Ascending aorta (tissue), 2 donors: ENCODE measurements at regions not wholly inside any gene's neighbourhood (a gene's known extent, or its start where the extent isn't known, plus 50 kb on each side); places are given as distances from the start of the nearest gene placed in this dataset.

Experiments
- DNase-seq, 2 donors: peaks; one replicate each; pipeline ENCODE4 v3.0.0-alpha.2; 2019; ENCODE audit warnings: low spot score in 2 of 2
- H3K27ac ChIP-seq, 2 donors: fragments of 200-600 bp; sonication (generic); one replicate each; pipeline ENCODE4 v1.5.1; 2016 to 2017; ENCODE audit warnings: mild to moderate bottlenecking in 1 of 2
- H3K27me3 ChIP-seq: fragments of 200-600 bp; sonication (generic); one replicate; pipeline ENCODE4 v1.5.1; 2017
- H3K36me3 ChIP-seq, 2 donors: fragments of 200-600 bp; sonication (generic); one replicate each; pipeline ENCODE4 v1.5.1; 2016
- H3K4me1 ChIP-seq, 2 donors: fragments of 200-600 bp; sonication (generic); one replicate each; pipeline ENCODE4 v1.5.1; 2016 to 2017; ENCODE audit warnings: mild to moderate bottlenecking in 1 of 2
- H3K4me3 ChIP-seq, 2 donors: fragments of 200-600 bp; sonication (generic); one replicate each; pipeline ENCODE4 v1.5.1; 2016 to 2017; ENCODE audit warnings: mild to moderate bottlenecking in 1 of 2
- H3K9me3 ChIP-seq, 2 donors: fragments of 200-600 bp; sonication (generic); one replicate each; pipeline ENCODE4 v1.5.1; 2016
- CTCF ChIP-seq, 3 experiments: fragments of 200-600 bp in 2 of 3; fragments of 450-650 bp in 1 of 3; sonication (generic) in 2 of 3; IDR thresholded peaks; one replicate each; pipeline ENCODE4 v1.5.1; 2016 to 2019; ENCODE audit warnings: antibody characterized with exemption in 3 of 3, mild to moderate bottlenecking in 1 of 3, moderate library complexity in 1 of 3
- intact Hi-C: fragments of 100-400 bp; cut with DNase I; formaldehyde crosslinking; loops from one replicate; pipeline ENCODE4 v1.15.1; 2023

- Histone ChIP-seq H3K36me3 (no peaks in the 10 kb centered on the region), H3K9me3 (no peaks in the 10 kb centered on the region), H3K27ac (no peak overlapping the region), H3K4me3 (no peak overlapping the region), H3K4me1 (peaks cover 0 to 6% of the 10 kb centered on the region in 2 donors), H3K27me3 (no peaks in the 10 kb centered on the region)
- intact Hi-C loops, result loop anchor here (10.0 kb wide), 1 partner anchor 376 kb away; no protein-coding TSS in a partner anchor
- no peak for TF ChIP-seq CTCF (IDR thresholded peaks at IDR 0.05)
- no peak for DNase-seq
Measured at GRCh38 chr5:74310997-74311930, 329.3 kb downstream of the ENC1 start.

- no peak overlapping the region for H3K27ac ChIP-seq
- H3K4me1 ChIP-seq, result no peaks in the 10 kb centered on the region
- TF ChIP-seq CTCF (IDR thresholded peaks at IDR 0.05), result no peak
- H3K4me3 ChIP-seq, result no peak overlapping the region
- no peaks in the 10 kb centered on the region for H3K9me3 ChIP-seq
- H3K27me3 ChIP-seq, result no peaks in the 10 kb centered on the region
- DNase-seq, result no peak
- intact Hi-C loops, result loop anchor here (10.0 kb wide), 1 partner anchor 376 kb away; no protein-coding TSS in a partner anchor
- no peaks in the 10 kb centered on the region for H3K36me3 ChIP-seq
Measured at GRCh38 chr5:74310386-74310785, 330.1 kb downstream of the ENC1 start.

GRCh38 chr5:74309050-74309449 is 331.5 kb downstream of the ENC1 start:
- H3K27me3 ChIP-seq, result no peaks in the 10 kb centered on the region
- H3K4me1 ChIP-seq, result no peaks in the 10 kb centered on the region
- no peak for TF ChIP-seq CTCF (IDR thresholded peaks at IDR 0.05)
- no peak overlapping the region for H3K27ac ChIP-seq
- H3K4me3 ChIP-seq, result no peak overlapping the region
- intact Hi-C loops, result no loop called here
- H3K36me3 ChIP-seq, result no peaks in the 10 kb centered on the region
- H3K9me3 ChIP-seq, result no peaks in the 10 kb centered on the region
- no peak for DNase-seq

- no peak for TF ChIP-seq CTCF (IDR thresholded peaks at IDR 0.05)
- Histone ChIP-seq H3K4me1 (no peaks in the 10 kb centered on the region), H3K36me3 (no peaks in the 10 kb centered on the region), H3K27me3 (no peaks in the 10 kb centered on the region), H3K27ac (no peak overlapping the region), H3K9me3 (no peaks in the 10 kb centered on the region), H3K4me3 (no peak overlapping the region)
- DNase-seq, result no peak
- intact Hi-C loops, result no loop called here
Measured at GRCh38 chr5:74306845-74307244, 333.7 kb downstream of the ENC1 start.

- Histone ChIP-seq H3K4me1 (no peaks in the 10 kb centered on the region), H3K27ac (no peak overlapping the region), H3K4me3 (no peak overlapping the region), H3K9me3 (no peaks in the 10 kb centered on the region), H3K27me3 (no peaks in the 10 kb centered on the region), H3K36me3 (no peaks in the 10 kb centered on the region)
- intact Hi-C loops, result no loop called here
- no peak for DNase-seq
- TF ChIP-seq CTCF (IDR thresholded peaks at IDR 0.05), result no peak
Measured at GRCh38 chr5:74304536-74304935, 336.0 kb downstream of the ENC1 start.
